Activated naive CD4-positive, alpha-beta T cell treated with anti-CD3 and anti-CD28 coated beads, Interleukin-2, amount 50 U/mL, for 24 hours (primary cell): ENCODE measurements at regions not wholly inside any gene's neighbourhood (a gene's known extent, or its start where the extent isn't known, plus 50 kb on each side); places are given as distances from the start of the nearest gene placed in this dataset.
"Not testable (repeated sequence)": the region's sequence is repeated elsewhere in the genome, so short reads cannot be mapped to it uniquely, and the experiment has no call there.

ENCODE experiments used
- H3K27ac Mint-ChIP-seq: one replicate; pipeline ENCODE4 v1.8.0; 2021; ENCODE audit warnings: mild to moderate bottlenecking, mixed read lengths
- H3K27me3 Mint-ChIP-seq: one replicate; pipeline ENCODE4 v1.8.0; 2021; ENCODE audit warnings: mixed read lengths
- H3K36me3 Mint-ChIP-seq: one replicate; pipeline ENCODE4 v1.8.0; 2021; ENCODE audit warnings: mixed read lengths
- H3K4me1 Mint-ChIP-seq: one replicate; pipeline ENCODE4 v1.8.0; 2021; ENCODE audit warnings: mixed read lengths
- H3K4me3 Mint-ChIP-seq: one replicate; pipeline ENCODE4 v1.8.0; 2021; ENCODE audit warnings: mild to moderate bottlenecking, mixed read lengths
- H3K9me3 Mint-ChIP-seq: one replicate; pipeline ENCODE4 v1.8.0; 2021; ENCODE audit warnings: mixed read lengths

- H3K4me1 Mint-ChIP-seq, H3K9me3 Mint-ChIP-seq, H3K36me3 Mint-ChIP-seq, H3K4me3 Mint-ChIP-seq: not testable (repeated sequence)
- H3K27me3 Mint-ChIP-seq: peaks cover 15% of the 10 kb centered on the region
- H3K27ac Mint-ChIP-seq: peak overlapping the region; percentile 25
Measured at GRCh38 chr22:49383909-49384308, 443.8 kb downstream of the BRD1 start.

- Mint-ChIP-seq H3K9me3 (no peaks in the 10 kb centered on the region), H3K27ac (no peak overlapping the region), H3K4me3 (no peak overlapping the region), H3K36me3 (no peaks in the 10 kb centered on the region), H3K4me1 (no peaks in the 10 kb centered on the region), H3K27me3 (peaks cover 21% of the 10 kb centered on the region)
Measured at GRCh38 chr22:49382451-49382735, 445.3 kb downstream of the BRD1 start.

- H3K4me3 Mint-ChIP-seq: no peak overlapping the region
- no peaks in the 10 kb centered on the region for H3K9me3 Mint-ChIP-seq
- H3K36me3 Mint-ChIP-seq: no peaks in the 10 kb centered on the region
- H3K4me1 Mint-ChIP-seq: no peaks in the 10 kb centered on the region
- peaks cover 21% of the 10 kb centered on the region for H3K27me3 Mint-ChIP-seq
- no peak overlapping the region for H3K27ac Mint-ChIP-seq
Measured at GRCh38 chr22:49381595-49382450, 445.9 kb downstream of the BRD1 start.

GRCh38 chr22:49380828-49381114 is 446.9 kb downstream of the BRD1 start:
- Mint-ChIP-seq H3K36me3 (no peaks in the 10 kb centered on the region), H3K27ac (no peak overlapping the region), H3K27me3 (peaks cover 21% of the 10 kb centered on the region), H3K4me1 (no peaks in the 10 kb centered on the region), H3K4me3 (no peak overlapping the region), H3K9me3 (no peaks in the 10 kb centered on the region)

- Mint-ChIP-seq H3K9me3 (no peaks in the 10 kb centered on the region), H3K36me3 (no peaks in the 10 kb centered on the region), H3K27me3 (peaks cover 21% of the 10 kb centered on the region), H3K27ac (no peak overlapping the region), H3K4me1 (no peaks in the 10 kb centered on the region), H3K4me3 (no peak overlapping the region)
Measured at GRCh38 chr22:49380095-49380827, 447.4 kb downstream of the BRD1 start.

- no peak overlapping the region for H3K27ac Mint-ChIP-seq
- no peaks in the 10 kb centered on the region for H3K36me3 Mint-ChIP-seq
- H3K27me3 Mint-ChIP-seq: peaks cover 20% of the 10 kb centered on the region
Measured at GRCh38 chr22:49377306-49377705, 450.4 kb downstream of the BRD1 start.

GRCh38 chr22:49373801-49374226 is 453.9 kb downstream of the BRD1 start:
- Mint-ChIP-seq H3K4me1 (no peaks in the 10 kb centered on the region), H3K4me3 (no peak overlapping the region), H3K27ac (no peak overlapping the region), H3K27me3 (peaks cover 7% of the 10 kb centered on the region), H3K9me3 (no peaks in the 10 kb centered on the region), H3K36me3 (no peaks in the 10 kb centered on the region)

More at GRCh38 chr22:49377306-49377705, 450.4 kb downstream of the BRD1 start:
- Mint-ChIP-seq H3K4me3 (no peak overlapping the region), H3K4me1 (no peaks in the 10 kb centered on the region), H3K9me3 (no peaks in the 10 kb centered on the region)

- no peak overlapping the region for H3K4me3 Mint-ChIP-seq
Measured at GRCh38 chr22:49373289-49373666, 454.4 kb downstream of the BRD1 start.

GRCh38 chr22:49372530-49373288 is 455.0 kb downstream of the BRD1 start:
- Mint-ChIP-seq H3K4me1 (no peaks in the 10 kb centered on the region), H3K4me3 (no peak overlapping the region), H3K9me3 (no peaks in the 10 kb centered on the region), H3K36me3 (no peaks in the 10 kb centered on the region), H3K27me3 (peaks cover 1% of the 10 kb centered on the region), H3K27ac (no peak overlapping the region)

More at GRCh38 chr22:49373289-49373666, 454.4 kb downstream of the BRD1 start:
- Mint-ChIP-seq H3K36me3 (no peaks in the 10 kb centered on the region), H3K27me3 (peaks cover 5% of the 10 kb centered on the region), H3K9me3 (no peaks in the 10 kb centered on the region), H3K27ac (no peak overlapping the region), H3K4me1 (no peaks in the 10 kb centered on the region)

GRCh38 chr22:49372111-49372529 is 455.6 kb downstream of the BRD1 start:
- no peaks in the 10 kb centered on the region for H3K9me3 Mint-ChIP-seq
- no peaks in the 10 kb centered on the region for H3K4me1 Mint-ChIP-seq
- no peak overlapping the region for H3K27ac Mint-ChIP-seq
- no peaks in the 10 kb centered on the region for H3K36me3 Mint-ChIP-seq
- H3K27me3 Mint-ChIP-seq: peaks cover 1% of the 10 kb centered on the region
- H3K4me3 Mint-ChIP-seq: no peak overlapping the region

- Mint-ChIP-seq H3K4me3 (no peak overlapping the region), H3K27me3 (peaks cover 1% of the 10 kb centered on the region)
Measured at GRCh38 chr22:49371325-49372110, 456.2 kb downstream of the BRD1 start.

GRCh38 chr22:49370627-49371301 is 456.9 kb downstream of the BRD1 start:
- H3K36me3 Mint-ChIP-seq: no peaks in the 10 kb centered on the region
- H3K4me3 Mint-ChIP-seq: no peak overlapping the region
- H3K9me3 Mint-ChIP-seq: no peaks in the 10 kb centered on the region
- no peak overlapping the region for H3K27ac Mint-ChIP-seq
- peaks cover 1% of the 10 kb centered on the region for H3K27me3 Mint-ChIP-seq
- H3K4me1 Mint-ChIP-seq: no peaks in the 10 kb centered on the region

More at GRCh38 chr22:49371325-49372110, 456.2 kb downstream of the BRD1 start:
- Mint-ChIP-seq H3K9me3 (no peaks in the 10 kb centered on the region), H3K27ac (no peak overlapping the region), H3K4me1 (no peaks in the 10 kb centered on the region), H3K36me3 (no peaks in the 10 kb centered on the region)

GRCh38 chr22:49369726-49370626 is 457.7 kb downstream of the BRD1 start:
- Mint-ChIP-seq H3K4me1 (no peaks in the 10 kb centered on the region), H3K4me3 (no peak overlapping the region), H3K9me3 (no peaks in the 10 kb centered on the region), H3K36me3 (no peaks in the 10 kb centered on the region), H3K27me3 (peaks cover 4% of the 10 kb centered on the region), H3K27ac (no peak overlapping the region)
